CD8-positive, alpha-beta memory T cell (primary cell): ENCODE measurements at regions not wholly inside any gene's neighbourhood (a gene's known extent, or its start where the extent isn't known, plus 50 kb on each side); places are given as distances from the start of the nearest gene placed in this dataset.

Source experiments
- CTCF ChIA-PET: fragments of 350-600 bp; sonication (Branson Sonifier 250); formaldehyde crosslinking; loops from one replicate; lab custom pipeline; 2021; ENCODE audit warnings: antibody characterized with exemption; lab: Charles Lee
- POLR2A ChIA-PET: fragments of 350-600 bp; sonication (Branson Sonifier 250); formaldehyde crosslinking; loops from one replicate; lab custom pipeline; 2021; ENCODE audit warnings: antibody characterized with exemption; lab: Charles Lee
- DNase-seq, 5 donors: peaks; one replicate each; pipeline versions ENCODE4 v3.0.0 to v3.0.0-alpha.2; 2020 to 2022; ENCODE audit warnings: mixed read lengths in 1 of 5
- H3K27ac ChIP-seq: one replicate; pipeline ENCODE4 v1.7.0; 2013; ENCODE audit warnings: low read depth, mild to moderate bottlenecking, low read length, moderate library complexity
- H3K27me3 ChIP-seq: 2 replicates; pipeline ENCODE4 v1.7.0; 2013; ENCODE audit warnings: low read length, mild to moderate bottlenecking; ENCODE audit not compliant: insufficient read depth, poor library complexity, severe bottlenecking
- H3K36me3 ChIP-seq: 2 replicates; pipeline ENCODE4 v1.7.0; 2013; ENCODE audit warnings: mild to moderate bottlenecking, low read length, moderate library complexity; ENCODE audit not compliant: insufficient read depth
- H3K4me1 ChIP-seq: 2 replicates; pipeline ENCODE4 v1.7.0; 2013; ENCODE audit warnings: mild to moderate bottlenecking, low read length, moderate library complexity; ENCODE audit not compliant: insufficient read depth
- H3K4me3 ChIP-seq: 2 replicates; pipeline ENCODE4 v1.7.0; 2013; ENCODE audit warnings: mild to moderate bottlenecking, low read length
- H3K9me3 ChIP-seq: 2 replicates; pipeline ENCODE4 v1.7.0; 2013; ENCODE audit warnings: mild to moderate bottlenecking, low read length
- H3K27ac Mint-ChIP-seq, 8 donors: one replicate each; pipeline ENCODE4 v1.8.0; 2020 to 2021; ENCODE audit warnings: mixed read lengths in 8 of 8, mild to moderate bottlenecking in 6 of 8, inconsistent platforms in 3 of 8, moderate library complexity in 3 of 8
- H3K27me3 Mint-ChIP-seq, 2 donors: one replicate each; pipeline ENCODE4 v1.8.0; 2020 to 2021; ENCODE audit warnings: mixed read lengths in 2 of 2, mild to moderate bottlenecking in 1 of 2, moderate library complexity in 1 of 2
- H3K36me3 Mint-ChIP-seq, 3 donors: one replicate each; pipeline ENCODE4 v1.8.0; 2020 to 2021; ENCODE audit warnings: mixed read lengths in 3 of 3, inconsistent platforms in 1 of 3, mild to moderate bottlenecking in 1 of 3
- H3K4me1 Mint-ChIP-seq, 3 donors: one replicate each; pipeline ENCODE4 v1.8.0; 2020 to 2021; ENCODE audit warnings: mixed read lengths in 3 of 3, inconsistent platforms in 1 of 3, mild to moderate bottlenecking in 1 of 3
- H3K4me3 Mint-ChIP-seq, 7 donors: one replicate each; pipeline ENCODE4 v1.8.0; 2020 to 2021; ENCODE audit warnings: mixed read lengths in 7 of 7, mild to moderate bottlenecking in 6 of 7, moderate library complexity in 4 of 7, inconsistent platforms in 2 of 7
- H3K9me3 Mint-ChIP-seq, 5 donors: one replicate each; pipeline ENCODE4 v1.8.0; 2020 to 2022; ENCODE audit warnings: mixed read lengths in 5 of 5, mild to moderate bottlenecking in 3 of 5, moderate library complexity in 2 of 5, inconsistent platforms in 1 of 5

- no peaks in the 10 kb centered on the region for H3K27me3 Mint-ChIP-seq
- CTCF ChIA-PET, result no interaction called here
Observed at GRCh38 chr2:67057901-67058703, 339.0 kb upstream of the ETAA1 start.

GRCh38 chr2:67065046-67065445, 332.1 kb upstream of the ETAA1 start:
- Mint-ChIP-seq H3K27ac (no peak overlapping the region), H3K4me1 (no peaks in the 10 kb centered on the region), H3K9me3 (peaks cover 3 to 10% (median 7%) of the 10 kb centered on the region in 5 donors), H3K27me3 (no peaks in the 10 kb centered on the region), H3K4me3 (no peak overlapping the region), H3K36me3 (no peaks in the 10 kb centered on the region)
- DNase-seq, result no peak
- Histone ChIP-seq H3K4me3 (no peak overlapping the region), H3K9me3 (no peaks in the 10 kb centered on the region), H3K27me3 (no peaks in the 10 kb centered on the region), H3K4me1 (no peaks in the 10 kb centered on the region), H3K27ac (no peak overlapping the region), H3K36me3 (no peaks in the 10 kb centered on the region)
- CTCF ChIA-PET, result no interaction called here
- POLR2A ChIA-PET, result no interaction called here

More at GRCh38 chr2:67057901-67058703, 339.0 kb upstream of the ETAA1 start:
- POLR2A ChIA-PET, result no interaction called here
- Mint-ChIP-seq H3K4me1 (no peaks in the 10 kb centered on the region), H3K4me3 (no peak overlapping the region), H3K36me3 (no peaks in the 10 kb centered on the region), H3K27ac (no peak overlapping the region), H3K9me3 (peaks cover 0 to 3% (median 0%) of the 10 kb centered on the region in 5 donors)
- DNase-seq, result no peak
- no peak overlapping the region for H3K4me3 ChIP-seq
- no peaks in the 10 kb centered on the region for H3K9me3 ChIP-seq
- no peaks in the 10 kb centered on the region for H3K36me3 ChIP-seq
- H3K27ac ChIP-seq, result no peak overlapping the region
- no peaks in the 10 kb centered on the region for H3K4me1 ChIP-seq
- H3K27me3 ChIP-seq, result no peaks in the 10 kb centered on the region

- ChIA-PET CTCF (no interaction called here), POLR2A (no interaction called here)
- H3K4me3 Mint-ChIP-seq, result no peak overlapping the region
- no peaks in the 10 kb centered on the region for H3K36me3 ChIP-seq
- no peaks in the 10 kb centered on the region for H3K27me3 ChIP-seq
- H3K27ac ChIP-seq, result no peak overlapping the region
- no peak for DNase-seq
- H3K36me3 Mint-ChIP-seq, result no peaks in the 10 kb centered on the region
- peaks cover 3 to 8% (median 7%) of the 10 kb centered on the region in 5 donors for H3K9me3 Mint-ChIP-seq
- H3K27me3 Mint-ChIP-seq, result no peaks in the 10 kb centered on the region
- H3K4me1 Mint-ChIP-seq, result no peaks in the 10 kb centered on the region
- H3K27ac Mint-ChIP-seq, result no peak overlapping the region
- no peaks in the 10 kb centered on the region for H3K9me3 ChIP-seq
- H3K4me1 ChIP-seq, result no peaks in the 10 kb centered on the region
- H3K4me3 ChIP-seq, result no peak overlapping the region
Observed at GRCh38 chr2:67066782-67067181, 330.4 kb upstream of the ETAA1 start.

GRCh38 chr2:67067656-67068055, 329.5 kb upstream of the ETAA1 start:
- no peaks in the 10 kb centered on the region for H3K27me3 ChIP-seq
- H3K36me3 ChIP-seq, result no peaks in the 10 kb centered on the region
- POLR2A ChIA-PET, result no interaction called here
- H3K4me1 ChIP-seq, result no peaks in the 10 kb centered on the region
- Mint-ChIP-seq H3K4me3 (no peak overlapping the region), H3K27ac (no peak overlapping the region), H3K36me3 (no peaks in the 10 kb centered on the region), H3K4me1 (no peaks in the 10 kb centered on the region), H3K27me3 (no peaks in the 10 kb centered on the region), H3K9me3 (peaks cover 3 to 8% (median 7%) of the 10 kb centered on the region in 5 donors)
- no peak overlapping the region for H3K27ac ChIP-seq
- no peak for DNase-seq
- H3K4me3 ChIP-seq, result no peak overlapping the region
- H3K9me3 ChIP-seq, result no peaks in the 10 kb centered on the region
- CTCF ChIA-PET, result no interaction called here

- Histone ChIP-seq H3K9me3 (no peaks in the 10 kb centered on the region), H3K4me1 (no peaks in the 10 kb centered on the region), H3K36me3 (no peaks in the 10 kb centered on the region), H3K4me3 (no peak overlapping the region), H3K27ac (no peak overlapping the region), H3K27me3 (no peaks in the 10 kb centered on the region)
- Mint-ChIP-seq H3K27me3 (no peaks in the 10 kb centered on the region), H3K27ac (no peak overlapping the region), H3K9me3 (peaks cover 3 to 10% (median 7%) of the 10 kb centered on the region in 5 donors), H3K4me1 (no peaks in the 10 kb centered on the region), H3K4me3 (no peak overlapping the region), H3K36me3 (no peaks in the 10 kb centered on the region)
- ChIA-PET CTCF (no interaction called here), POLR2A (no interaction called here)
- DNase-seq, result no peak
Observed at GRCh38 chr2:67070826-67071225, 326.3 kb upstream of the ETAA1 start.

GRCh38 chr2:67075056-67075455, 322.1 kb upstream of the ETAA1 start:
- no peak for DNase-seq
- Mint-ChIP-seq H3K4me3 (no peak overlapping the region), H3K9me3 (peaks cover 0 to 7% (median 2%) of the 10 kb centered on the region in 5 donors), H3K36me3 (no peaks in the 10 kb centered on the region), H3K27ac (no peak overlapping the region), H3K4me1 (no peaks in the 10 kb centered on the region), H3K27me3 (no peaks in the 10 kb centered on the region)
- H3K9me3 ChIP-seq, result no peaks in the 10 kb centered on the region
- POLR2A ChIA-PET, result no interaction called here
- no peaks in the 10 kb centered on the region for H3K4me1 ChIP-seq
- H3K36me3 ChIP-seq, result no peaks in the 10 kb centered on the region
- CTCF ChIA-PET, result no interaction called here
- no peaks in the 10 kb centered on the region for H3K27me3 ChIP-seq
- no peak overlapping the region for H3K27ac ChIP-seq
- no peak overlapping the region for H3K4me3 ChIP-seq

- CTCF ChIA-PET, result no interaction called here
Observed at GRCh38 chr2:67075530-67076238, 321.4 kb upstream of the ETAA1 start.

GRCh38 chr2:67076239-67076624, 320.9 kb upstream of the ETAA1 start:
- H3K27ac ChIP-seq, result no peak overlapping the region
- H3K4me3 ChIP-seq, result no peak overlapping the region
- H3K36me3 ChIP-seq, result no peaks in the 10 kb centered on the region
- H3K9me3 ChIP-seq, result no peaks in the 10 kb centered on the region
- H3K4me1 ChIP-seq, result no peaks in the 10 kb centered on the region
- Mint-ChIP-seq H3K27me3 (no peaks in the 10 kb centered on the region), H3K27ac (no peak overlapping the region), H3K4me1 (no peaks in the 10 kb centered on the region), H3K36me3 (no peaks in the 10 kb centered on the region), H3K4me3 (no peak overlapping the region), H3K9me3 (peaks cover 0 to 8% (median 3%) of the 10 kb centered on the region in 5 donors)
- H3K27me3 ChIP-seq, result no peaks in the 10 kb centered on the region
- POLR2A ChIA-PET, result no interaction called here
- CTCF ChIA-PET, result no interaction called here
- DNase-seq, result no peak

More at GRCh38 chr2:67075530-67076238, 321.4 kb upstream of the ETAA1 start:
- H3K36me3 ChIP-seq, result no peaks in the 10 kb centered on the region
- peaks cover 0 to 8% (median 2%) of the 10 kb centered on the region in 5 donors for H3K9me3 Mint-ChIP-seq
- no peak overlapping the region for H3K4me3 Mint-ChIP-seq
- H3K9me3 ChIP-seq, result no peaks in the 10 kb centered on the region
- H3K36me3 Mint-ChIP-seq, result no peaks in the 10 kb centered on the region
- POLR2A ChIA-PET, result no interaction called here
- no peaks in the 10 kb centered on the region for H3K27me3 ChIP-seq
- no peaks in the 10 kb centered on the region for H3K4me1 Mint-ChIP-seq
- no peak overlapping the region for H3K27ac Mint-ChIP-seq
- no peaks in the 10 kb centered on the region for H3K27me3 Mint-ChIP-seq
- DNase-seq, result no peak
- no peaks in the 10 kb centered on the region for H3K4me1 ChIP-seq
- H3K27ac ChIP-seq, result no peak overlapping the region
- H3K4me3 ChIP-seq, result no peak overlapping the region
